Mesenteric fat pad (tissue), 1 donor: ENCODE measurements at regions not wholly inside any gene's neighbourhood (a gene's known extent, or its start where the extent isn't known, plus 50 kb on each side); places are given as distances from the start of the nearest gene placed in this dataset.

Source experiments
- DNase-seq: peaks from one replicate; pipeline ENCODE4 v3.0.0-alpha.2; 2020; ENCODE audit warnings: low spot score
- donor health status: DM: yes; HTN: yes; CAD: no.

DNA sequence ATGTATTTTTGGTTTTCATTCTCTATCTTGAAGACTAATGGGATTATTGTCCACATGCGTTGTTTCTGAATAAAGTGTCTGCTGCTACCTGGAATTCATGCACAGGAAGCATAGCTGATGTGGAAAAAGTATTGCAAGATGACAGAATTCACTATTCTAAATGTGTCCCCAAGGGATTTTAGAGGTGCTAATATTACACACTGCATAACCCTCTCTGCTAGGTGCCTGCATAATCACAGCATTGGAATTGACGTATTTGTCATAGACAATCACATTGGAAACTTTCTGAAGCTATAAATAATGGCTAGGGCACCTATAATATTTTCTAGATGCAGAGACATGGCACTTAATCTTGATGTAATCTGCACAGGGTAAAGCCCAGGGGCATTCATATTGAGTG is 496.1 kb downstream of the JRKL start:
- DNase-seq: no peak

DNA sequence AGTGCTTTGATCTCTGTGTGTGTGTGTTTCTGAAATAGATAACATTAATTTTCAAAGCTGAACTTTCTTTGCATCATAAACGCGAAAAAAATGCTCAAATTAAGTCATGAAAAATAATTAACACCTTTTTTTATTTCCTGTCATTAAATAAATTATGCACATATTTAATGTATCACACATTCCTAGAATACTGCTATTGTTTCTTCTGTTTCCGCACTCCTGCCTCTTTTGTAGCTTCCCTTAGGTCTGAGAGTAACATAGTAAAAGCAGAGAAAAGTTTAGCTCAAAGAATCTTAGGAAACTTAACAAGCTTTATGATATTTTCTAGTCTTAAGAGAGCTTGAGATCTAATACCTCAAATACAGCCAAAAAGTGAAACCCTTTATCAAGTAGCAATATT is 504.2 kb downstream of the JRKL start:
- no peak for DNase-seq

DNA sequence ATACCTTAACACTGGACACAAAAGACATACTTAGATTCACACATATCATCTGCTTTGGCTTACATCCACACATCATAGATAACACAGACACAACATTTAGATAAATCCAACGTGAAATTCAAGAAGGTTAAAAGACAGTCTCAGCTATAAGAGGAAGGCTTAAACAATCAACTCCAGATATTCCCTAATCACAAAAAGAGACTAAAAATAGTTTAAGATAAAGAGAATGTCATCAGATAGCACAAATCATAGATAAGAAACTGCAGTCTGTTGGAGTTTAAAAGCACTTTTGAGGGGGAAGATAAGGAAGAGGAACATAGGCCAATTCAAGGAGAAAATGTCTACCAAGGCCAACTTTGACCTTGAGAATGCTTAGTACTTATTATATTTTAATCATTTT is 504.8 kb downstream of the JRKL start:
- DNase-seq: no peak

DNA sequence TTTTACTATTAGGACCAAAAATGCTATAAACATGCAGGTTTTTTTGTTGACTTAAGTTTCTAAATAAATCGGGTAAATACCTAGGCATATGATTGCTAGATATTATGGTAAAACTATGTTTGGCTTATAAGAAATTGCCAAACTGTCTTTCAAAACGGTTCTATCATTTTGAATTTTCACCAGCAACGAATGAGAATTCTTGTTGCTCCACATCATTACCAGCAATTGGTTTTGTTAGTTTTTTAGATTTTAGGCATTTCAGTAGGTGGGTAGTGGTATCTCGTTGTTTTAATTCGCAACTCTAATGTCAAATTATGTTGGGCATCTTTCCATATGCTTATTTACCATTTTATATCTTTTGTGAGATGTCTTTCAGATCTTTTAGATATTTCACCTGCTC is 510.2 kb downstream of the JRKL start:
- no peak for DNase-seq

DNA sequence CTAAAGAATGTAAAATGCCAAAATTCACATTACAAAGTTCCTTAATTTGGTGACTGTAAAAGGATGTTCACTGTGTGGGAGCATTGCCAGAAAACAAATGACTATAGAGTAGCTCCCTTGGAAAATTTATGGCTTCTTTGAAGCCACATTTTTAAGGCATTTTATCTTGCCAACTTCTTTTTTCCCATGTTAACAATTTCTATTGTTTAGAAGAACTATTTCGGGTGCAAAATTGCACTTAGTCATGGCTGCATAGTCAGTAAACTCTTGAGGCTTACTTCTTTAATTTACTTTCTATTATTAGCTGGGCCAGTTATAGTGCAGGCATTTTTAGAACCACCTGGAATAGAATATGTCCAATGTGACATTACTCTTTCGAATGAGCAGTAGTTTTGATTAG is 515.3 kb downstream of the JRKL start:
- no peak for DNase-seq

DNA sequence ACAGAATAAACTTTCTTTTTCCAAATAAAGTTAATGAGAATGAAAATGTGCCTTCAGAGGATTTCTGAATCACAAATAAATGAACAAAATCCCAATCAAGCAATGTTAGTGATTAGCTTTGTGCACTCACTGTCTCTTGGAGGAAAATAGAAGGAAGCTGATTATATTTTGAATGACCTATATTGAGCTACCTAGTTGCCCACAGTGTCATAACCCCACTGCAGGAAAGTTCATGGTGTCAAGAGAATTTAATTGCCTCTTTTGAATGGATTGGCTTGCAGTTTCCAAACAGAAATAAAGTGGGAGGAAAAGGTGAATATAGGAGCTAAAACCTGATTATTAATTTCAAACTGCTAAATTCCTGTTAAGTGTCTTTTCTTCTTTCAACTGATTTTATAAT is 515.9 kb downstream of the JRKL start:
- no peak for DNase-seq

DNA sequence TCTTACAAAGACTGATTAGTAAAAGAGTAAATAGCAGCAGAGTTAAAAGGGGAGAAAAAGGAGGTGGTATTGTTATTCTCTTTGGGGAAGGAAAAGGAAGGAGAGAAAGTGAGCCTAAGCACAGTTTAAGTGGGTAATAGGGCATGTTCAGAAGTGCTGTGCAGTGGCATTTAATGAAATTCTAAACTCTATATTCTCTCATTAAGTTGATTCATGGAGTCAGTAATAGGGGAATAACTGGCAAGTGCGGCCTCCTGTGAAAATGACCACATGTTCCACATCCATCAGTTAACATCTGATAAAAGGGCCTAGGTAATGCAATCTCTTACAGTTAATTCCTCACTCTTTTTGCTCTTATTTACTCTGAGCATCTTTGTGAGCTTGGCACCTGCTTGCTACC is 516.7 kb downstream of the JRKL start:
- no peak for DNase-seq

DNA sequence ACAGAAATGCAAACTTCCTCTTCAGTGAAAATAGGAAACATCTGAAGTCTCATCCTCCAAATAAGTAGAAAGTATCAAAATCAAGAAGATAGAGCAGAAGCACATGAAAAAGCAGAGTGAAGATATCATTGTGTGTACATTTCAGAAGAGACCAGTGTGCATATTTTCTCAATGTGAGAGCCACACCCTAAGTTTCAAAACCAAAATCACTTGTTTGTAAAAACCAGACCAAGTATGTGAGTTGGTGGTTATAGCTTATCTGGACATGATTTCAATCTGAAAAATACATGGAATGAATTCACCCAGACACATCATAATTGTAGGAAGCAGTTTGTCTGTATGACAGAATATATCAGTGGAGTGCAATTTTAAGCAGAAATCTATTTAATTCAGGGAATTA is 536.0 kb downstream of the JRKL start:
- DNase-seq: no peak

DNA sequence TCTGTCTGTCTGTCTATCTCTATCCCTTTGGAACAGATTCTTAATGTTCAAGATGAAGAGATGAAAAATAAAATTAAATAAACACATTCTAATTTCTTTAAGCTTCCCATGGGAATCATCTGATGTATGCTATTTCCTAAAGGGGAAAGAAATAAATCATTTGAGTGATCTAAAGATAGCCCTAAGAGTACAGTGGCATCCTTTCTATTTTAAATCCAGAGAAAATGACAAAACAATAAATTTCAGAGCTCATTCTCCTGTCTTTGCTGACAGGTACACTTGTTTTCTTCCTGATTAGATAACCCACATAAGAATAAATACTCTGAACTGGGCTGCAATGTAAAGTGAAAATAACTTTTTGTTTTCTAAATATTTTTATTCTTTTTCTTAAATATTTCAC is 550.4 kb downstream of the JRKL start:
- no peak for DNase-seq

DNA sequence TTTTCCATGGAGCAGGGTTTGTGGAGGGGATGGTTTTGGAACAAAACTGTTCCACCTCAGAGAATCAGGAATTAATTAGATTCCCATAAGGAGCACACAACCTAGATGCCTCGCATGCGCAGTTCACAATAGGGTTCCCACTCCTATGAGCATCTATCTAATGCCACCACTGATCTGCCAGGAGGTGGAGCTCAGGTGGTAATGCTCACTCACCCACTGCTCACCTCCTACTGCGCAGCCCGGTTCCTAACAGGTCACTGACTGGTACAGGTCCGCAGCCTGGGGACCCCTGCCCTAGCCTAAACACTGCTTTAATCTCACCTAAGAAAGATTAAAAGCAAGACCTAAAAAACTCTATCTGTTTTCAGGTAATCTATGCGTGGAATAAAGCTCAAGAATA is 553.0 kb downstream of the JRKL start:
- DNase-seq: no peak

DNA sequence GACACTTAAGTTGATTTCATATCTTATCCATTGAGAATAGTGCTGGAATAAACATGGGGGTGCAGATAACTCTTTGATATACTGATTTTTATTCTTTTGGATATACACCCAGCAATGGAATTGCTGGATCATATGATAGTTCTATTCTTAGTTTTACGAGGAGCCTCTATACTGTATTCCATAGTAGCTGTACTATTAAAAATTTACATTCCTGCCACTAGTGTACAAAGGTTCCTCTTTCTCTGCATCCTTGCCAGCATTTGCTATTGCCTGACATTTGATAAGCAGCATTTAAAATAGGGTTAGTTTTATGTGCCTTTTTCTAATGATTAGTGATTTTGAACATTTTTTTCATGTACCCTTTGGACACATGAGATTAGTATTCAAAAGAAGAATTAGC is 554.2 kb downstream of the JRKL start:
- DNase-seq: no peak

DNA sequence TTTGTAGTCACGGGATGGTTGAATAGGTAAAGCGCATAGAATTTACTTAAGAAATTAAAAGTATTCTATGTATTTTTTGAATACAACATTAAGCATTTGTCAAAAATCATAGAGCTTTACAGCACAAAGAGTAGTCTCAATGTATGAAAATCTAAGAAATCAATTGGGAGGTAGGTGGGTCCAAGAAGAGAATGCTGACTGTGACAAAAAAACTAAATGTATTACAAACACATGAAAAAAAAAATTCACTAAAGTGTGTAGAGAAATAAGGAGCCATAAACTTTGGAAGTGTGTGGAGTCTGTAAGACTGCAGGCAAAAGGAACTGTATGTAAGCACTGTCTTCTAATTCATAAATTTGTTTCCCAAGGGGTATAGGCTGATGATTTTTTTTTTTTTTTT is 558.3 kb downstream of the JRKL start:
- DNase-seq: no peak

DNA sequence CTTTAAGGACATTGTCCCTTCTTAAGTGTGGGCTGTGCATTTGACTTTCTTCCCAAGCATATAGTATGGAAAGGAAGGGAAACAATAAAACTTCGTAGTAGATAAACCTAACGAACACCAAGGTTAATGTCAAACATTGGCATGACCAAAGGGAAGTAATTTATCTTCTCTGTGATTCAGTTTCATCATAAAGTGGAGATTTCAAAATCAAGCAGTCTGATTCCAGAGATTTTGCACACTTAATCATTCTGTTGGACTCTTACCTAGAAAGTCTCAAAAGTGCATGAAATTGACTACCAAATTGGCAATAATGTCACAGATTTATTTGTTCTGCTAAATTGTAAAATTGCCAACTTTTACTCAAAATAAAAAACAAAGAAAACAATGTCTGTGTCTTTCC is 559.7 kb downstream of the JRKL start:
- no peak for DNase-seq

DNA sequence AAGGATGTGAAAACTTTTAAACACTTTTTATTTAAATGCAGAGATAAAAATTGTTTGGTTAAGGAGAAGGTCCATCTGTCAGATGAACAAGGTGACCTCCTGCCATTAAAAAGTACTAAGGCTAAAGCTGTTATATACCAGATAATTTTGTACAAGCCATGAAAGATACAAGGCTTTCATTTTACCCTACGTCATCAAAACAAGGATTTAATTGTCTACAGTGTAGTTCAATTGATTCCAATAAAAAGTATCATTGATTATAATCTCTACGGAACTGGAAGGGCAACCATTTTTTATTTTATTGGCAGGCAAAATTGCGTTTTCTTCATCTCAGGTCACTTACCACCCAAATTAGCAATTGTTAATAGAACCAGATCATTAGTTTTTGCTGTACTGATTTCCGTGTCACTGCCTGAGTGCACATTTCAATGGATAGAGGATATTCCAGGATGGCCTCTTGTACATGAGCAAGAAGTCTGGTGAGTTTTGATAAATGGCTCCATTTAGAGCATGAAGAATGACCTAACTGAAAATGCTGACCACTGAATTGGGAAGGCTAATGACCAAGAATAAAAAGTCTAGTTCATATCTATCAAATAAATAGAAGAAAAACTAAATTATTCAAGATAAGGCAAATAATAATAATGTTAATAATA is 564.9 kb downstream of the JRKL start:
- DNase-seq: no peak

DNA sequence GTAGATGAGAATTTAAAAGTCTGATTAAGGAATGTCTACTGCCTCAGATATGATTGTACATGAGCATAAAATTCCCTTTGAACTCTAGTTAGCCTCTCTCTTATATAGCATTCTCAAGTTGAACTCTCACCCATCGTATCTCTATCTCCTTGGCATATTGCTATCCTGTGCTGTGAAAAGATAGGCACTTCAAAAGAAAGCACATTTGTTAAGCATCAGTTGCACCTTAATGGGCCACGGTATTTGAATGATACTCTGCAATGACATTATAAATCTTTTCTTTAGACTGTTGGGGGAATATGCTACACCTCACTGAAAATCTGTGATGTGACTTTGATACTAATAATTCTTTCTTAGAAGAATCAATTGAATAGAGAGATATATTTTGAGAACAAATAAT is 570.7 kb downstream of the JRKL start:
- no peak for DNase-seq

DNA sequence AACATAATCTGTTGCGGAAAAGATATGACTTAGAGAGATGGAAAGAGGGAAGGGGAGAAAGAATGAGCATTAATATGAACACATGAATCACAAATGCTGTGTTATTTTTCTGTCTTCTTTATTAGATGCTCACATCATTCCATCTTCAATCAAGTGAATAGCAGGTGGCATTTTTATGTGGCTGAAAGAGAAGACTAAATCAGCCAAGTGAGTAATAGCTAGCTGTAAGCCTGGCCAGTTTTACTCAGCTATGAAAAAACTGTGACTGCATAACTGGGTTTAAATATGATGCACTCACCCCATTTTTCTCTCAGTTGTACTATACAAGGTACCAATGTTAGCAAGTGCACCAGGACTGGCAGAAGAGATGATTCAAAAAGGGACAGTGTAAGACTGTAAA is 571.1 kb downstream of the JRKL start:
- no peak for DNase-seq

DNA sequence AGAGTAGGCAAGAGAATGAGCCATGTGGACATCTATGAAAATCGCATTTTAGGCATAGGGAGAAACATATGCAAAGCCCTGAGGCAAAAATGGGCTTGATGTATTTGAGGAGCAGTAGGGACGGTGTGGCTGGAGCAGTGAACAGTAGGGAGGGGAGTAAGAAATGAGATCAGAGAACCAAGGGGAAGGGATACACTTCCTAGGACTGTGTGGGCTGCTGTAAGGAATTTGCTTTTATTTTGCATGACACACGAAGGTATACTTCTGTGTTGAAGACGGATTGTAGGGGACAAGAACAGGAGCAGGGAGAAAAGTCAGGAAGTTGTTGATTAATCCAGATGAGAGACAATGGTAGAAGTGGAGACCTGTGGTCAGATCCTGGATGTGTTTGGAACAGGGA is 572.1 kb downstream of the JRKL start:
- no peak for DNase-seq

DNA sequence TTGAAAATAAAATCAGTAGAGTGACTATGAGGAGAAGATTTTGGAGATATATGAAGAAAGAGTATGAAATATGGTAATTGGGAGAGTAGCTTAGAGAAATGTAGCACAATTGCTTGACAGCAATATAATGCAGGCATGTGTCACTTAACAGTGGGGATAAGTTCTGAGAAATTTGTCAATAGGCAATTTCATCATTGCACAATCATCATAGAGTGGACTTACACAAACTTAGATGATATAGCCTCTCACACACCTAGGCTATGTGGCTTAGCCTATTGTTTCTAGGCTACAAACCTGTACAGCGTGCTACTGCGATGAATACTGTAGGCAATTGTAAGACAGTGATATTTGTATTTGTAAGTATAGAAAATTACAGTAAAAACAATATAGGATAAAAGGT is 573.6 kb downstream of the JRKL start:
- DNase-seq: no peak

DNA sequence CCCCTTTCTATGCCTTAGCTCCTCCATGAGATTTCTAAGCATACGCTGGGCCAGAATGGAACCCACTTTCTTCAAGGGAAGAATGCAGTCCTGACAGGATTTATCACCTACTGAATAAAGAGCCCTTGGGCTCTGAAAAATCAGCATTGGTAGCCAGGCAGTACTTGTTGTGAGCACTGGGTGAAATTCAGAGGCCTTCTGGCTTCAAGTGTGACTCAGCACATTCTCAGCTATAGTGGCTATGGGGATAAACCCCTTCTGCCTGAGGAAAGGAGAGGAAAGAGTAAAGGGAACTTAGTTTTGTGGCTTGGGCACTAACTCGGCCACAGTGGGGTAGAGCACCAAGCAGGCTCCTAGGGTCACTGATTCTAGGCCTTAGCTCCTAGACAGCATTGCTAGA is 574.8 kb downstream of the JRKL start:
- no peak for DNase-seq

DNA sequence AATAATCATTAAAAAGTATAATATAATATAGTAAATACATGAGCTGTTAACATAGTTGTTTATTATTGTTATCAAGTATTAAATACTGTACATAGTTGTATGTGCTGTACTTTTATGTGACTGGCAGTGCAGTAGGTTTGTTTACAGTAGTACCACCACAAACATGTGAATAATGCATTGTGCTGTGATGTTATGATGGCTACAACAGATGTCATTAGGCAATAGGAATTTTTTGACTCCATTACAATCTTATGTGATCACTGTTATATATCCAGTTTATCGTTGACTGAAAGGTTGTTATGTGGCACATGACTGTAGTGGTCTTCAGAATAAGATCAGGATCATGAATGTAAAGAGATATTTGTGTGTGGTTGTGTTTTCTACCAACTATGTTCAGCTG is 577.8 kb downstream of the JRKL start:
- DNase-seq: no peak

DNA sequence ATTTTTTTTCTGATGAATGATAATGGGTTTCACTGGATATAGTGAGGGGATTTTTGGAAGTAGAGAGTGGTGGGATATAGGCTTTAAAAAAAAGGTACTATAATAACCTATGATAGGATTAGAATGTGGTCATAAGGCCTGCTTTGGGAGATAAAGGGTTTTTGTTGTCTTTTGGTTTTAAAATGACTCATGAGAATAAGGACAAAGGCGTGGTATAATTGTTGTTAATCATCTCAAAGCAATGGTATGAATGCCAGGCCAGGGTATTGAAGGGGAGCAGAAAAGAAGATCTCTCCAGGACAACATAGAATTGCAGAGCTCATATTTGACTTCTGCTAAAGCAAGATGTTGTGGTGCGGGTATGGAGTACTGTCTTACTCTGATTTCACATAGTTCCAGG is 579.4 kb downstream of the JRKL start:
- no peak for DNase-seq

DNA sequence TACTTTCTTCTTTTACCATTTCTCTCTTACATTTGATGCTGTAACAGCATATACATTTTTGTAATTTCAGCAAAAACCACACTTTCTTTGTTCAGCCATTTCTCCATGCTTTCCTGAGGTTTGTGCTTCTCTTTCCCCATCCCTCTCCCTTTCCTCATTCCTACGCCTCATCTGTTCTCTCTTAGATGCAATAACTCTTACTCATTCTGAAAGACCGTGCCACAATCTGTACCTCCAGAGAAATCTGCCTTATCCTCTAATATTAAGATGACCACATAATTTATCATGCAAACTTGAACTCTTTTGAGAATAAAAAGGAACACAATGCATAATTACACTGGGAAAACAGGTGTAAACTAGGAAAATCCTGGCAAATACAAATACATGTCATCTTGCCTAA is 588.9 kb downstream of the JRKL start:
- no peak for DNase-seq

DNA sequence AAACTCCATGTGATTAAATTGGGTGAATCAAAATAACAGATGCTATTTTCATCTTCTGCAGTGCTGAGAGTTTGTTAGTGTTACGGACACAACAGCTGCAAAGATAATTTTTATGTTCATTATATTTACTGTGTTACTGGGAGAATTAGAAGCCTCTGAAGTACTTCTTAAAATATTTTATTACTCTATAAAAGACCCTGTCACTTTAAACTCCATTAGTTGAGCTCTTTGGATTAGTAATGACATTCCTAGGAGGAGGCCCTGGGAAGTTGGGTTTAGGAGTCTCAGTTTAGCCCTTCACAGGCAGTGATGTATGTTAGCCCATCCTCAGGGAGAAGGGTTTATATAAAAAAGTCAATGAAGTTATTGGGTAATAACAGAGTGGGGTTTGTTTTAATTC is 596.7 kb downstream of the JRKL start:
- DNase-seq: no peak

DNA sequence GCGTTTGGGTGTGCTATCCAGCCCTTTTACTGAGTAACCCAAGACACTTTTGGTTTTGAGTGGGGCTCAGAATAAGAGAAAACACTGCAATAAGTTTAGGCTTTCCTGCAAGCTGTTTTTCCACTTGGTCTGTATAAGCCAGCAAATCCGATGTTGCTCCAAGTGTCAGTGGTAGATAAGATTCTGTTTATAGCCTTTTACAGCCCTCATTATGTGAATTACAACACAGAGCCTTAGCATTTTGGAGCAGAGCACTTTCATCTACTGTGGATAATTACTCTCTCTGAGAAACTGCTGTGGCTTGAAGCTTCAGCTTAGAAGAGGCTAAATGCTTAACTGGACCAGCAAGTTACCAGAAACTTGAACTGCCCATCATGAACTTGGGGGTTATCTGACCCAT is 601.1 kb downstream of the JRKL start:
- DNase-seq: no peak
